Activated CD4-positive, alpha-beta T cell treated with anti-CD3 and anti-CD28 coated beads, Interleukin-2, amount 10 ng/mL, durations not matched to agents 24 days and 14 days (primary cell): ENCODE measurements at regions not wholly inside any gene's neighbourhood (a gene's known extent, or its start where the extent isn't known, plus 50 kb on each side); places are given as distances from the start of the nearest gene placed in this dataset.
A peak's percentile ranks its signal among the peaks of the same experiment; 100 is the strongest.

Experiments
- DNase-seq: peaks from one replicate; pipeline ENCODE4 v3.0.0; 2022
- H3K27ac Mint-ChIP-seq: one replicate; pipeline ENCODE4 v1.8.0; 2022; ENCODE audit warnings: mild to moderate bottlenecking, mixed read lengths
- H3K27me3 Mint-ChIP-seq: one replicate; pipeline ENCODE4 v1.8.0; 2022; ENCODE audit warnings: mixed read lengths
- H3K36me3 Mint-ChIP-seq: one replicate; pipeline ENCODE4 v1.8.0; 2022; ENCODE audit warnings: low read depth, mild to moderate bottlenecking, mixed read lengths
- H3K4me1 Mint-ChIP-seq: one replicate; pipeline ENCODE4 v1.8.0; 2021; ENCODE audit warnings: mixed read lengths
- H3K4me3 Mint-ChIP-seq: one replicate; pipeline ENCODE4 v1.8.0; 2022; ENCODE audit warnings: mild to moderate bottlenecking, moderate library complexity, mixed read lengths
- H3K9me3 Mint-ChIP-seq: one replicate; pipeline ENCODE4 v1.8.0; 2021; ENCODE audit warnings: mixed read lengths
- intact Hi-C: fragments of 100-400 bp; cut with micrococcal nuclease; formaldehyde crosslinking; loops from one replicate; pipeline ENCODE4 v1.15.1; 2023

DNA sequence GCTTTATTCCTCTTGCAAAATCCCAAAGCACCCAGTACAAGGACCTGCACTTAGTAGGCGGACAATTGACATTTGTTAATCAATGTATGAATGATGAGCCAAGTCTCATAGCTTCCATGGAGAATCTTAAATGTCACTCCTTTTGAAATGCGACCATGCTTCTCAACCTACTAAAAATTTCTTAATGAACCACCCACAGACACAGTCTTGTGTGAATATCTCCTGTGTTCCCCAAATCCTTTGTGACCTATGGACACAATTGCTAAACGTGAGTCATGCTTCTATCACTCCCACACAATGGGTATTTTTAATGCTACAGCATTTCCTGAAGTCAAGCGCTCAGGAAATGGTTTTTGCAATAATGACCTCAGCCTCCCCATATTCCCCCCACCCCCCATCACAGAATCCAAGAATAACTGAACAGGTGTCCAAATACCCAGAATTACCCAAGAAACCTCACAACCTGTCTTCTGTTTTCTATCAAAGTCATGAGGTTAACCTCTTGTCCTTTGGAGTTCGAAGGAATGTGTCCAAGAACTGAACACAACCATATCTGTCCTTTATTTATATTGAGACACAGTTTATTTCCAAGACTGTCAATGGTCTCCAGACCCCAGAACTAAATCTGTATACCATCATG lies 163.6 kb upstream of the PLEKHG7 start:
- Mint-ChIP-seq H3K9me3 (peaks cover 19% of the 10 kb centered on the region), H3K36me3 (peaks cover 11% of the 10 kb centered on the region), H3K27me3 (no peaks in the 10 kb centered on the region), H3K4me1 (peaks cover 64% of the 10 kb centered on the region), H3K27ac (peak overlapping the region; percentile 97), H3K4me3 (peak overlapping the region; percentile 74)
- peak; percentile 69 for DNase-seq
- intact Hi-C loops, result loop anchor here (1.0 kb wide), 3 partner anchors 13 to 34 kb away; no protein-coding TSS in a partner anchor

GRCh38 chr12:92537290-92537960 lies 165.4 kb upstream of the PLEKHG7 start:
- Mint-ChIP-seq H3K4me1 (peaks cover 55% of the 10 kb centered on the region), H3K27ac (peak overlapping the region; percentile 75)

GRCh38 chr12:92535961-92536360 lies 166.8 kb upstream of the PLEKHG7 start:
- H3K4me1 Mint-ChIP-seq, result peaks cover 47% of the 10 kb centered on the region
- H3K4me3 Mint-ChIP-seq, result no peak overlapping the region
- peaks cover 9% of the 10 kb centered on the region for H3K36me3 Mint-ChIP-seq
- peak; percentile 54 for DNase-seq
- no peaks in the 10 kb centered on the region for H3K27me3 Mint-ChIP-seq
- peaks cover 21% of the 10 kb centered on the region for H3K9me3 Mint-ChIP-seq
- intact Hi-C loops, result loop anchor here (2.0 kb wide), 1 partner anchor 35 kb away; no protein-coding TSS in a partner anchor
- H3K27ac Mint-ChIP-seq, result peak overlapping the region; percentile 39

More at GRCh38 chr12:92537290-92537960, 165.4 kb upstream of the PLEKHG7 start:
- intact Hi-C loops, result loop anchor here (2.0 kb wide), 1 partner anchor 33 kb away; no protein-coding TSS in a partner anchor
- Mint-ChIP-seq H3K4me3 (no peak overlapping the region), H3K27me3 (no peaks in the 10 kb centered on the region), H3K9me3 (peaks cover 18% of the 10 kb centered on the region), H3K36me3 (peaks cover 11% of the 10 kb centered on the region)
- DNase-seq, result peak; percentile 56

DNA sequence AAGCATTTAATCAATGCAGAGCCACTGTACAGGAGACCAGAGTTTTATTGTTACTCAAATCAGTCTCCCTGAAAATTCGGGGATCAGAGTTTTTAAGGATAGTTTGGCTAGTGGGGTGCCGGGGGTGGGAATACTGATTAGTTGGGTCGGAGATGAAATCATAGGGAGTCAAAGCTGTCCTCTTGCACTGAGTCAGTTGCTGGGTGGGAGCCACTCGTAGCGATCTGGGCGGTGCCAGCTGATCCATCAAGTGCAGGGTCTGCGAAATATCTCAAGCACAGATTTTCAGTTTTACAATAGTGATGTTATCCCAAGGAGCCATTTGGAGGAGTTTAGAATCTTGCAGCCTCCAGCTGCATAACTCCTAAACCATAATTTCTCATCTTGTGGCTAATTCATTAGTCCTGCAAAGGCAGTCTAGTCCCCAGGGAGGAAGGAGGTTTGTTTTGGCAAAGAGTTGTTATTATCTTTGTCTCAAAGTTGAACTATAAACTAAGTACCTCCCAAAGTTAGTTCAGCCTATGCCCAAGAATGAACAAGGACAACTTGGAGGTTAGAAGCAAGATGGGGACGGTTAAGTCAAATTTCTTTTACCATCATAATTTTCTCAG lies 169.4 kb upstream of the PLEKHG7 start:
- H3K36me3 Mint-ChIP-seq, result peaks cover 9% of the 10 kb centered on the region
- H3K27ac Mint-ChIP-seq, result no peak overlapping the region
- DNase-seq, result peak; percentile 43
- H3K4me3 Mint-ChIP-seq, result no peak overlapping the region
- H3K27me3 Mint-ChIP-seq, result no peaks in the 10 kb centered on the region
- H3K9me3 Mint-ChIP-seq, result peaks cover 26% of the 10 kb centered on the region
- intact Hi-C loops, result no loop called here
- H3K4me1 Mint-ChIP-seq, result peaks cover 29% of the 10 kb centered on the region

- Mint-ChIP-seq H3K4me3 (no peak overlapping the region), H3K36me3 (peaks cover 9% of the 10 kb centered on the region), H3K4me1 (peaks cover 20% of the 10 kb centered on the region)
Measured at GRCh38 chr12:92530706-92531105, 172.1 kb upstream of the PLEKHG7 start.

GRCh38 chr12:92529944-92530343 lies 172.8 kb upstream of the PLEKHG7 start:
- Mint-ChIP-seq H3K27me3 (no peaks in the 10 kb centered on the region), H3K9me3 (peaks cover 30% of the 10 kb centered on the region), H3K4me3 (no peak overlapping the region), H3K36me3 (peaks cover 9% of the 10 kb centered on the region), H3K4me1 (peaks cover 16% of the 10 kb centered on the region), H3K27ac (peak overlapping the region; percentile 3)
- intact Hi-C loops, result no loop called here
- DNase-seq, result peak; percentile 50

More at GRCh38 chr12:92530706-92531105, 172.1 kb upstream of the PLEKHG7 start:
- intact Hi-C loops, result no loop called here
- Mint-ChIP-seq H3K27ac (no peak overlapping the region), H3K27me3 (no peaks in the 10 kb centered on the region), H3K9me3 (peaks cover 26% of the 10 kb centered on the region)
- peak; percentile 38 for DNase-seq

GRCh38 chr12:92528586-92528985 lies 174.2 kb upstream of the PLEKHG7 start:
- Mint-ChIP-seq H3K27me3 (no peaks in the 10 kb centered on the region), H3K9me3 (peaks cover 28% of the 10 kb centered on the region), H3K36me3 (peaks cover 12% of the 10 kb centered on the region), H3K4me3 (no peak overlapping the region), H3K27ac (no peak overlapping the region), H3K4me1 (peaks cover 19% of the 10 kb centered on the region)
- no peak for DNase-seq
- intact Hi-C loops, result no loop called here

GRCh38 chr12:92528097-92528496 lies 174.7 kb upstream of the PLEKHG7 start:
- intact Hi-C loops, result no loop called here
- Mint-ChIP-seq H3K36me3 (peaks cover 14% of the 10 kb centered on the region), H3K4me3 (no peak overlapping the region), H3K4me1 (peaks cover 19% of the 10 kb centered on the region), H3K9me3 (peaks cover 29% of the 10 kb centered on the region), H3K27ac (no peak overlapping the region), H3K27me3 (no peaks in the 10 kb centered on the region)
- no peak for DNase-seq

GRCh38 chr12:92524489-92524888 lies 178.3 kb upstream of the PLEKHG7 start:
- intact Hi-C loops, result no loop called here
- H3K9me3 Mint-ChIP-seq, result peaks cover 20% of the 10 kb centered on the region
- no peak overlapping the region for H3K4me3 Mint-ChIP-seq
- no peak overlapping the region for H3K27ac Mint-ChIP-seq
- no peaks in the 10 kb centered on the region for H3K27me3 Mint-ChIP-seq
- DNase-seq, result no peak
- peaks cover 20% of the 10 kb centered on the region for H3K4me1 Mint-ChIP-seq
- H3K36me3 Mint-ChIP-seq, result peaks cover 13% of the 10 kb centered on the region

- DNase-seq, result no peak
- H3K27me3 Mint-ChIP-seq, result no peaks in the 10 kb centered on the region
- H3K4me3 Mint-ChIP-seq, result no peak overlapping the region
- peaks cover 30% of the 10 kb centered on the region for H3K4me1 Mint-ChIP-seq
- peak overlapping the region; percentile 63 for H3K27ac Mint-ChIP-seq
- peaks cover 11% of the 10 kb centered on the region for H3K36me3 Mint-ChIP-seq
- peaks cover 23% of the 10 kb centered on the region for H3K9me3 Mint-ChIP-seq
- intact Hi-C loops, result no loop called here
Measured at GRCh38 chr12:92520511-92520910, 182.3 kb upstream of the PLEKHG7 start.

DNA sequence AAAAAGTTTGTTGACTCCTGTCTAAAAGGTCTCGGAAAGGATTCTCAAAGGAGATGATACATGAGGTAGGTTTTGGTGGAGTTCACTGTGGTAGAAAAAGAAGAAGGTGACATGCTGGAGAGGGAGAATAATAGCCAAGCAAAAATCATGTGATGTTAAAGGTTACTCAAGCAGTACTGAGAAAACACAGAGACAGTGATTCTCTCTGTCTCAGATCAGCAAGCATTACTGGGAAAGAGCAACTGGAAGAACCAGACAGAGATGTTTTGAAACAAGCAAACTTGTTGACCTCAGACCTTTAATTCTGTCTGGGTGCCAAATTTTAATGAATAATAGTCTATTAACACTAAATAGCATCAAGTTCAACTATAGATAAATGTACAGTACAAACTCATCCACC lies 183.5 kb upstream of the PLEKHG7 start:
- Mint-ChIP-seq H3K36me3 (peaks cover 7% of the 10 kb centered on the region), H3K9me3 (peaks cover 20% of the 10 kb centered on the region), H3K4me3 (no peak overlapping the region), H3K4me1 (peaks cover 27% of the 10 kb centered on the region), H3K27me3 (no peaks in the 10 kb centered on the region), H3K27ac (no peak overlapping the region)
- intact Hi-C loops, result no loop called here
- no peak for DNase-seq

DNA sequence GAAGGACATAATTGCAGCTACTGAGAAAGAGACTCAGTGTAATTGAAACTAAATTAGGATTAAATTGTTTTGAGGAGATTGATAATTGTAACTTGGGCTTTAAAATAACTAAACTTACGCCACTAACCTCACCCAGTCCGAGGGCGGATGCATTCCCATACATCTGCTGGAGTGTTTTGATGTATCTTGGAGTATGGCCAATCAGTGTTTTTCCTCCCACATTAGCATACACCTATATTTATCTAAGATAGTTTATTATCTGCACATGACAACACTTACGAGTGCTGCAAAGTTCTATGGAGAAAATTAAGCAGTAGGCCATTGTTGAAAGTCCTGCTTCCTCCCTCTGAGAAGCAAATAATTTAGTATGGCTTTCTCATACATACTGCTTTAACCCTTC lies 184.7 kb upstream of the PLEKHG7 start:
- peaks cover 10% of the 10 kb centered on the region for H3K36me3 Mint-ChIP-seq
- no peak overlapping the region for H3K27ac Mint-ChIP-seq
- intact Hi-C loops, result no loop called here
- peaks cover 14% of the 10 kb centered on the region for H3K9me3 Mint-ChIP-seq
- H3K4me3 Mint-ChIP-seq, result no peak overlapping the region
- peaks cover 30% of the 10 kb centered on the region for H3K4me1 Mint-ChIP-seq
- no peak for DNase-seq
- no peaks in the 10 kb centered on the region for H3K27me3 Mint-ChIP-seq

DNA sequence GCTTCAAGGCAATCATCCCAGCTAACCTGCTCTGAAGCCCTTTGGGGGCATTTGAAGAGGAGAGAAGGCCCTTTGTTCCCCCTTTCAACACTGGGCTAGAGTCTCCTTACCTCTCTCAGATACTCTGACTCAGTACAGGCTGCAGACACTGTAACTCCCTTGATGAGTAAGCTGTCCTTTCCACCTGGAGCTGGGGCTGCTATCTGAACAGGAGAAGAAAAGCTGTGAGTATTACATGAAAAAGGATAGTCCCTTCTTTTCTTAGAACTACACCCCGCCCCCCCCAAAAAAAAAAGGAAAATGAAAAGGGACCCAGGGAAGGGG lies 186.6 kb upstream of the PLEKHG7 start:
- intact Hi-C loops, result no loop called here
- H3K4me1 Mint-ChIP-seq, result peaks cover 30% of the 10 kb centered on the region

DNA sequence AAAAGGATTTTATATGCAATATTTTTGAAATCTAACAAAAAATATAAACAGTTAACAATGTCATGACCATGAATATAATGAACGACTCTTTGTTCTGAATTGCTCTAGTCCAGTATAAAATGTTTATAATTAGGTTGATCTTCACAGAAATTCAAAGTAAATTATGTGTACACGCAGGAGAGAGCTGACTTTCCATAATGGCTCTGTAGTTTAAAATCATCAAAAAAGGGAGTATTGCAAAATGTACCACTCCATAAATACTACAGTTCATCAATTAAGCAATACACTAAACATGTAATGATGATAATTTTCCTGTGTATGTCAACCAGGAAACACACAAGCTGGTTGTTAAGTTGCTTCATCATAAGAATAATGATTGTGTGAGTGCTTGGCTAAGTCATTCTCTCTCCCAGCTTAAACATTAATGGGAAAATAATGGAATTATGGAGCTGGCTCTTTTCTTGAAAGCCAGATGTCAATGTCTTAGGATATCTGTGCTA lies 189.5 kb upstream of the PLEKHG7 start:
- peaks cover 10% of the 10 kb centered on the region for H3K9me3 Mint-ChIP-seq
- DNase-seq, result no peak
- peaks cover 9% of the 10 kb centered on the region for H3K36me3 Mint-ChIP-seq
- H3K27me3 Mint-ChIP-seq, result no peaks in the 10 kb centered on the region
- H3K4me1 Mint-ChIP-seq, result peaks cover 18% of the 10 kb centered on the region
- H3K27ac Mint-ChIP-seq, result no peak overlapping the region
- no peak overlapping the region for H3K4me3 Mint-ChIP-seq
- intact Hi-C loops, result no loop called here

More for the DNA sequence above, 186.6 kb upstream of the PLEKHG7 start:
- Mint-ChIP-seq H3K9me3 (peaks cover 8% of the 10 kb centered on the region), H3K4me3 (peak overlapping the region; percentile 59), H3K36me3 (peaks cover 8% of the 10 kb centered on the region), H3K27ac (peak overlapping the region; percentile 87), H3K27me3 (no peaks in the 10 kb centered on the region)
- DNase-seq, result peak; percentile 60
